Activated CD4-positive, alpha-beta T cell treated with anti-CD3 and anti-CD28 coated beads for 1 hour (primary cell): ENCODE measurements at regions not wholly inside any gene's neighbourhood (a gene's known extent, or its start where the extent isn't known, plus 50 kb on each side); places are given as distances from the start of the nearest gene placed in this dataset.

Experiments used
- DNase-seq: peaks from one replicate; pipeline ENCODE4 v3.0.0-alpha.2; 2020

GRCh38 chr13:104065328-104065727 lies 999.1 kb upstream of the SLC10A2 start:
- DNase-seq = no peak

- no peak for DNase-seq
Measured at GRCh38 chr13:104057861-104058260, 991.6 kb upstream of the SLC10A2 start.

GRCh38 chr13:104045907-104046306 lies 979.7 kb upstream of the SLC10A2 start:
- DNase-seq = no peak

DNA sequence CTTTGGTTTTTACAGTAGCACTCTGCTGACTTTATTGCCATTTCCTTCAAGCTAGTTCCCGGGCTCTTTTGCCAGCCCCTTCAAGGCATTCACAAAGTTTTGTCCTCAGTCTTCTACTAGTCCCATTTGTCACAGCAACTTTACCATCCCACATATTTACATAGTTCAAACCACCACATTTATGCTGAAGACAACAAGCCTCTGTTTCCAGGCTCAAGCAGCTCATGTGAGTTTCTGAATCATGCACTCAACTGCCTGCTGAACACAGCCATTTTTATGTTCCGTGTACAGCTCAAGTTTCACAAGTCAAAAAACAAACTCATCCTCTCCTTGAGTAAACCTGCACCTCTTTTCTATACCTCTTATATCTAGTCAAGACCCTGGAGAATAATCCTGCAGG lies 977.0 kb upstream of the SLC10A2 start:
- DNase-seq = no peak

DNA sequence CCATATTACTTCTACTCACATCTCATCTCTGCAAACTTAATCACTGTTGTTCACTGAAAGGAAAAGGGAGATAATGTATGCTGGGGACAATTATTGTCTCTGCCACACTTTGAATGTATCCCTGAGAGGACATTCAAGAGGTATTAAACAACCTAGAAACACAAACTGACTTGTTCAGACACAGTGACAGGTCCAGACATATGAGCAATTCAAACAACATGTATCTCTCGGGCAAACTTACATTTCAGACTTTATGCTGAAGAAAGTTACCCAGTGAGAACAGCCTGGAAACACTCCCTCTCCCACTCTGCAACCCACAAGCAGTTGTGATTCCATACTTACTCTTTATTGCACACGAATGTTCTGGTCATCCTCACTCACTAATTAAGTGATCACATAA lies 968.7 kb upstream of the SLC10A2 start:
- no peak for DNase-seq

DNA sequence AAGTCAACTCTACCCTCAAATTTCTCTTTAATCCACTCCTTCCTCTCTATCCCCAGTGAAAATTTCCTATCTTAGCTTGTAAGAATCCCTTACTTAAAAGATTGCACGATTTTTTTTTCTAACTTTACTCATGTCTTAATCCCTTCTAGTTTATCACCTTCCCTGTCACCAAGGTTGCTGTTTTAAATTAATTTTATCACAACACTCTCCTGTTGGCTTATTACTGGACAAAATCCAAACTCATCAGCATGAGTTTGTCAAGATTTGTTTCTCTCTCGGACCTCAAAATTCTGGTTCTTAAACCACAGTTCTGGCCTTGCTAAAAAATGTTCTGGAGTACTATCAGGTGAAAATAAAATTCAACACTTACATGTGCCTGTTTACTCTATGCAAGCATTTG lies 959.1 kb upstream of the SLC10A2 start:
- no peak for DNase-seq

GRCh38 chr13:104024416-104025170 lies 958.4 kb upstream of the SLC10A2 start:
- DNase-seq = no peak

GRCh38 chr13:104021806-104022397 lies 955.7 kb upstream of the SLC10A2 start:
- DNase-seq = no peak

DNA sequence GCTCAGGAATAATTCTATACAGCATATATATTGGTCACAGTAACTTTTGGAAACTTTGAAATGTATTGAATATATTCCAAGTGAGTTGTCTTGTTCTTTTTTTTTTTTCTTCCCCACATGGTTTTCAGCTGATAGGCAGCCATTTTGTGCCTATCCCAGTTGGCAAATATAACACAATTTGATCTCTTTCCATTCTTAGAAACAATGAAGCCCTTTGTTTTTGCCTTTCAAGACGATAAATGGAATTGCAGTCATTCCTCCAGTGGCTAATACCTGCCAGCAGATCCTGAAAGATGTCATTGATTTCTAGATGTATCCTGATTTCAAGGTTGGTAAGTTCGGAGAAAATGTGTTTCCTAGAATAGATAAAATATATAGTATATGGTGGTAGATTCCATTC lies 951.1 kb upstream of the SLC10A2 start:
- DNase-seq = no peak

- DNase-seq = no peak
Measured at GRCh38 chr13:104015646-104016396, 949.6 kb upstream of the SLC10A2 start.

DNA sequence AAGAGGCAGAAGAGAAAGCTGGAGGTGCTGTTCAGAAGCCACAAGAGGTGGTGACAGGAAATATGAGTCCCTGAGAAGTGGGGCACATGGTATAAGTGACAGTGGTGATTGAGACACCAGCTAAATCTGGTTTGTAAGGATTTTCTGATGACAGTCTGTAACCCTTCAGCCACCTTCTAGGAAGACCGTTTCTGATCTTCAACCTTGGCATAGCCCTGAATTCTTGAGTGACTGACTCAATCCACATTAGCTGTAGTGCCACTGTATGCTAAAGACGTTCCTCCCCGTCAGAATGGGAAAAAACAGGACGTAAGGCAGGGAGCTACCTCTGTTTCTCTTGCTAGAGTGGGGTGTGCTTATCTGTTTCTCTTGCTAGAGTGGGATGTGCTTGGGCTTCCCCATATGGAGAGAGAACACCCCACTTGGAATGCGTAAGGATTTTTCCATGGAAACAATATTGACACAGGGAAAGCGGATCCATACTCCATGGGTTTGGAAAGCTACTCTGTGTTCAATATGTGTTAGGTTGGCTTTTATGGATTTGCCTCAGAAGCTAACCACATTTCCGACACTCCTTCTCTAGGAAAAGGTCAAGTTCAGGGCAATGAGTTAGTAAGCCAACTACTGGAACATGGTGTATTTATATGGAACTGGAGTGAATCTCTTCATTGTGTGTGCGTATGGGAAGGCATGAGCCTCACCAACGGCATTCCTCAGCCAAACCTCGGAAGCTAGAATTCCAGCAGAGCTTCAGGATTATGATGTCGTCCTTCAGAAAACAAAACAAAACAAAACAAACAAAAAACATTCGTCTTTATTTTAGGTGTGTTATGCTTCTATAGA lies 948.8 kb upstream of the SLC10A2 start:
- DNase-seq = no peak

GRCh38 chr13:104011505-104012241 lies 945.5 kb upstream of the SLC10A2 start:
- DNase-seq = no peak

DNA sequence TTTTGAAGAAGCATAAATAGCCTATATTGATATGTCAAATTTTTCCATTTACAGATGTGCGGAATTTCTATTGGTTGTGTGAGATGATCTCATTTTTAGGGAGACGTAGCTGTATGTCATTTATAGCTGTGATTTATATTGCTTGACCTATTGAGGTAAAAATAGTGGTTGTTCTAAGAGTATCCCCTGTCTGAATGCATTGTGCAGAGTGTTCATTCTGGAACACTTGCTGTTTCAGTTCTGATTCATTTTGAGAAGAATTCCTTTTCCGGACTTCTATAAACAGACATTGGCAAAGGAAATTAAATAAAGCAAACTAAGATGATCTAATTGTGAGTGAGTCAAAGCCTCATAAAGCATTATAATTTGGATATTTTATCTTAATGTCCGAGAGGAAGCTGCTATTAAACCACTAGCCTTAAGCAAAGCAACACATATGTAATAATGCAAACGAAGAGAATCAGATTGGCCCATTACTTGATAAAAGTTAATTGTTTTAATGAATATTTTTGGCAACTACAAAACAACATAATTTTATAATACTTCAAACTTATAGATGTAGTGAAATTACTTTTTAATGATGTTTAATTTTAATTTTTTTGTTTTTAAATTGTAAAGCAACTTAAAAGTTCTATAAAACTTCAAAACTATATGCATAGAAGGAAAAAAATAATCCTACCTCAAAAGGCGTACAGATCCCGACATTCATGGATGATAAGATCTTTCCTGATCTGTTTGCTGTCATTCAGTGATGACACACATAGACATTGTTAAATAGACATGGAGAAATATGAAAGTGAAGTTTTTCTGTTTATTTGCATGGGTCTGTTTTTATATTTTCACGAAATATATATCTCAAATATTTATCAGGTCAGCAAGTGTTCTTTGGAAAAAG lies 942.6 kb upstream of the SLC10A2 start:
- no peak for DNase-seq

GRCh38 chr13:104008075-104008474 lies 941.9 kb upstream of the SLC10A2 start:
- DNase-seq = no peak

DNA sequence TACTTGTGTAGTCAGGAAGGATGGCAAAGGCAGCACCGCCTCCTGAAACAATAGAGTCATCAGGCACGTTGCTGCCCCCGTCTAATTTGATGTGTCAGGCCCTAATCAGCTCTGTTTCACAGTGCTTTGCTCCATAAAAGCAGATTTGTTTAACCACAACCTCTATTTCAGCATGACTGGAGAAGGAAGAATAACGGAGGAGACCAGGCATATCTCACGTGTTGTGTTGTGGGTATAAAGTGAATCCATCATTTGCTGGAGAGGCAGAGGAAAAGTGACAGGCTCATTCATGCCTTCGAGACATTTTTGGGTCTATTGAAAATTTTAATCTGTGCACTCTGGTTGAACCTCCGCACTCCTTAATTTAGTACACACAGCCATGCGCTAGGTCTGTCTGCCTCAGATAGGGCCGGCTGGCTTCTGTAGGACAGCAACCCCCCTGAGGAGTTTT lies 940.4 kb upstream of the SLC10A2 start:
- no peak for DNase-seq

DNA sequence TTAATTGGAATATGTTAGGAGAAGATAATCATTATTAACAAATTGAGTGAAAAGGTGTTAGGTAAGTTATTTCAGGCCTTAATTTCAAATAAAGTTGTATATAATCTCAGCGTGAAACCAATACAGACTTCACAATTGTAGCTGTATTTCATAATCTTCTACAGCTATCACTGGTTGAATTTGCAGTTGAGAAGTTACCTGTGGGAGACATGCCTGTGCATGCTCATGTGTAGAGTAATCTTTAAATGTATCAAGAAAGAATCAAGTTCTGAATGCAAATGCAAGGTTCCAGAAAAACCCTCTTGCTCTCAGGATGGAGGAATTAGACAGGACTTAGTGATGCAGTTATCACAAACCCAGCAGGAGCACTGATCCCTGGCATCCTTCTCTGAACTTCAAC lies 938.4 kb upstream of the SLC10A2 start:
- no peak for DNase-seq

DNA sequence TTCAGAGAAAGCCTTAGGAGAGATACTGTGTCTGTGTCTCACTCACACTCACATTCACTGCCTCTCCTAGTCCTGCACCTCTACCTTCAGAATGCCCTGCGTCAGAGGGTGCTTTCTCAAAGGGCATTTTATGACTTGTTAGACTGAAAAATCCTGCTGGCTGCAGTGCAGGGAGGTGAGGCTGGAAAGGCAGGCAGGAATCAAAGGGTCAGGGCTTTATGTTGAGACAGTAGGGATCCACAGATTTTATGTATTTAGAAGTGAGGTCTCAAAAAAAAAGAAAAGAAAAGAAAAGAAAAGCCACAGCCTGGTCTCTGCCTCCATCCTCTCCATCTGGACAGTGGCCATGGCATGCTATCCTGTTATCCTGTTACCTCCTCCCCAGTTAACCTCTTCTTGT lies 936.0 kb upstream of the SLC10A2 start:
- DNase-seq = no peak

- DNase-seq = no peak
Measured at GRCh38 chr13:104001766-104002165, 935.5 kb upstream of the SLC10A2 start.

DNA sequence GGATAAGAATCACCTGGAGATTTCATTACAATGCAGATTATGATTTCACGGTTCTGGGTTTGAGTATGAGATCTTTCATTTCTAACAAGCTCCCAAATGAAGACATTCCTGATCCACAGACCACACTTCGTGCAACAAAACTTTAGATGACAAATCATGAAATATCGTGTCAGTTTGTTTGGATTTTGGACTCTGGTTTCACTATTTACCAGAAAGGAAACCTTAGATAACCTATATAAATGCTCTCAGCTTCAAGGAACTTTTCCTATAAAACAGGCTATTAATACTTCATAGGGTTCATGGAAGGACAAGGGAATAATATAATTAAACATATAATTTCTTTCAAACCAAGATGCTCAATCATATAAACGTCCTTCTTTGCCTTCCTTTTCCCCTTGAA lies 930.5 kb upstream of the SLC10A2 start:
- DNase-seq = no peak

DNA sequence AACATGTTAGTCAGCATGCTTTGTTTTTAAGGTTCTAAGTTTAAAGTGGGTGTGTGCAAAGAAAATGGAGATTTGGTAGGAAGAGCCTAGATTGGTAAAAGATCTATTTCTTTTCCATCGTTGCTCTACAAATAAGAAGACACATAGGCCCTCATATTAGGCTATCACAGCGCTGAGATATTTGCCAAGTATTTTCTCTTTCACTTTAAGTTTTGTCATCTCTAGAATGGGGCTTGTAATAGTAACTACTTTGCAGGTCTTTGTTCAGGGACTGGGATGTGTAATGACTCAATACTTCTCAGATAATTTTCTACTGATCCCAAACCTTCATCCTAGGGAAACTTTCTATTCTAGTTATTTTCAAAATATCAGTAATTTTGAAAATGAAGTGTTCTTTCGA lies 917.7 kb upstream of the SLC10A2 start:
- no peak for DNase-seq

- DNase-seq = no peak
Measured at GRCh38 chr13:103976371-103976770, 910.2 kb upstream of the SLC10A2 start.
